K562 (cell line): ENCODE measurements at regions not wholly inside any gene's neighbourhood (a gene's known extent, or its start where the extent isn't known, plus 50 kb on each side); places are given as distances from the start of the nearest gene placed in this dataset.

Experiments
- MCM5 ChIP-seq: fragments of 450-650 bp; IDR thresholded peaks from 2 replicates; pipeline ENCODE4 v1.6.1; 2016; ENCODE audit warnings: low read depth
- SETDB1 ChIP-seq: IDR thresholded peaks from one replicate; pipeline ENCODE4 v1.6.1; 2012; ENCODE audit warnings: low read length, control low read depth, inconsistent platforms
- TF ChIP-seq, protein P1 (sequence below): fragments of 150-350 bp; IDR thresholded peaks from 2 replicates; pipeline ENCODE4 v1.6.1; 2014; ENCODE audit warnings: low read depth, mild to moderate bottlenecking, low read length, borderline replicate concordance
- TF ChIP-seq, protein P2 (sequence below), 2 experiments: fragments of 150-350 bp in 1 of 2; IDR thresholded peaks; 2 replicates each; pipeline ENCODE4 v1.6.1; 2012 to 2016; ENCODE audit warnings: low read depth in 2 of 2, low read length in 2 of 2, mild to moderate bottlenecking in 1 of 2, moderate library complexity in 1 of 2

GRCh38 chr20:61052776-61053442, 199.2 kb upstream of the CDH4 start (continued):
- TF ChIP-seq, protein P1, sequence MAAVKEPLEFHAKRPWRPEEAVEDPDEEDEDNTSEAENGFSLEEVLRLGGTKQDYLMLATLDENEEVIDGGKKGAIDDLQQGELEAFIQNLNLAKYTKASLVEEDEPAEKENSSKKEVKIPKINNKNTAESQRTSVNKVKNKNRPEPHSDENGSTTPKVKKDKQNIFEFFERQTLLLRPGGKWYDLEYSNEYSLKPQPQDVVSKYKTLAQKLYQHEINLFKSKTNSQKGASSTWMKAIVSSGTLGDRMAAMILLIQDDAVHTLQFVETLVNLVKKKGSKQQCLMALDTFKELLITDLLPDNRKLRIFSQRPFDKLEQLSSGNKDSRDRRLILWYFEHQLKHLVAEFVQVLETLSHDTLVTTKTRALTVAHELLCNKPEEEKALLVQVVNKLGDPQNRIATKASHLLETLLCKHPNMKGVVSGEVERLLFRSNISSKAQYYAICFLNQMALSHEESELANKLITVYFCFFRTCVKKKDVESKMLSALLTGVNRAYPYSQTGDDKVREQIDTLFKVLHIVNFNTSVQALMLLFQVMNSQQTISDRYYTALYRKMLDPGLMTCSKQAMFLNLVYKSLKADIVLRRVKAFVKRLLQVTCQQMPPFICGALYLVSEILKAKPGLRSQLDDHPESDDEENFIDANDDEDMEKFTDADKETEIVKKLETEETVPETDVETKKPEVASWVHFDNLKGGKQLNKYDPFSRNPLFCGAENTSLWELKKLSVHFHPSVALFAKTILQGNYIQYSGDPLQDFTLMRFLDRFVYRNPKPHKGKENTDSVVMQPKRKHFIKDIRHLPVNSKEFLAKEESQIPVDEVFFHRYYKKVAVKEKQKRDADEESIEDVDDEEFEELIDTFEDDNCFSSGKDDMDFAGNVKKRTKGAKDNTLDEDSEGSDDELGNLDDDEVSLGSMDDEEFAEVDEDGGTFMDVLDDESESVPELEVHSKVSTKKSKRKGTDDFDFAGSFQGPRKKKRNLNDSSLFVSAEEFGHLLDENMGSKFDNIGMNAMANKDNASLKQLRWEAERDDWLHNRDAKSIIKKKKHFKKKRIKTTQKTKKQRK: no peak
- TF ChIP-seq, protein P2, sequence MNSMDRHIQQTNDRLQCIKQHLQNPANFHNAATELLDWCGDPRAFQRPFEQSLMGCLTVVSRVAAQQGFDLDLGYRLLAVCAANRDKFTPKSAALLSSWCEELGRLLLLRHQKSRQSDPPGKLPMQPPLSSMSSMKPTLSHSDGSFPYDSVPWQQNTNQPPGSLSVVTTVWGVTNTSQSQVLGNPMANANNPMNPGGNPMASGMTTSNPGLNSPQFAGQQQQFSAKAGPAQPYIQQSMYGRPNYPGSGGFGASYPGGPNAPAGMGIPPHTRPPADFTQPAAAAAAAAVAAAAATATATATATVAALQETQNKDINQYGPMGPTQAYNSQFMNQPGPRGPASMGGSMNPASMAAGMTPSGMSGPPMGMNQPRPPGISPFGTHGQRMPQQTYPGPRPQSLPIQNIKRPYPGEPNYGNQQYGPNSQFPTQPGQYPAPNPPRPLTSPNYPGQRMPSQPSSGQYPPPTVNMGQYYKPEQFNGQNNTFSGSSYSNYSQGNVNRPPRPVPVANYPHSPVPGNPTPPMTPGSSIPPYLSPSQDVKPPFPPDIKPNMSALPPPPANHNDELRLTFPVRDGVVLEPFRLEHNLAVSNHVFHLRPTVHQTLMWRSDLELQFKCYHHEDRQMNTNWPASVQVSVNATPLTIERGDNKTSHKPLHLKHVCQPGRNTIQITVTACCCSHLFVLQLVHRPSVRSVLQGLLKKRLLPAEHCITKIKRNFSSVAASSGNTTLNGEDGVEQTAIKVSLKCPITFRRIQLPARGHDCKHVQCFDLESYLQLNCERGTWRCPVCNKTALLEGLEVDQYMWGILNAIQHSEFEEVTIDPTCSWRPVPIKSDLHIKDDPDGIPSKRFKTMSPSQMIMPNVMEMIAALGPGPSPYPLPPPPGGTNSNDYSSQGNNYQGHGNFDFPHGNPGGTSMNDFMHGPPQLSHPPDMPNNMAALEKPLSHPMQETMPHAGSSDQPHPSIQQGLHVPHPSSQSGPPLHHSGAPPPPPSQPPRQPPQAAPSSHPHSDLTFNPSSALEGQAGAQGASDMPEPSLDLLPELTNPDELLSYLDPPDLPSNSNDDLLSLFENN (IDR thresholded peaks at IDR 0.05; ENCODE audit: low read depth in 2 of 2, low read length in 2 of 2): no peak
- TF ChIP-seq MCM5 (no peak), SETDB1 (no peak)
